Activated CD8-positive, alpha-beta T cell treated with anti-CD3 and anti-CD28 coated beads for 36 hours (primary cell): ENCODE measurements at regions not wholly inside any gene's neighbourhood (a gene's known extent, or its start where the extent isn't known, plus 50 kb on each side); places are given as distances from the start of the nearest gene placed in this dataset.
"Not testable (repeated sequence)": the region's sequence is repeated elsewhere in the genome, so short reads cannot be mapped to it uniquely, and the experiment has no call there.

ENCODE experiments used
- ATAC-seq: fragments of 200-7000 bp; cut with Tn5 transposase; one replicate; pipeline ENCODE4 v1.10.0; 2021; ENCODE audit warnings: mild to moderate bottlenecking, moderate library complexity
- CTCF ChIA-PET: fragments of 350-600 bp; sonication (Branson Sonifier 250); formaldehyde crosslinking; loops from one replicate; lab custom pipeline; 2021; ENCODE audit warnings: antibody characterized with exemption; lab: Charles Lee
- POLR2A ChIA-PET: fragments of 350-600 bp; sonication (Branson Sonifier 250); formaldehyde crosslinking; loops from one replicate; lab custom pipeline; 2021; ENCODE audit warnings: antibody characterized with exemption; lab: Charles Lee
- DNase-seq: peaks from one replicate; pipeline ENCODE4 v3.0.0-alpha.2; 2020
- H3K27ac Mint-ChIP-seq: one replicate; pipeline ENCODE4 v1.8.0; 2021; ENCODE audit warnings: mild to moderate bottlenecking, mixed read lengths
- H3K27me3 Mint-ChIP-seq: one replicate; pipeline ENCODE4 v1.8.0; 2021; ENCODE audit warnings: mixed read lengths
- H3K36me3 Mint-ChIP-seq: one replicate; pipeline ENCODE4 v1.8.0; 2021; ENCODE audit warnings: low read depth, mixed read lengths
- H3K4me1 Mint-ChIP-seq: one replicate; pipeline ENCODE4 v1.8.0; 2021; ENCODE audit warnings: low read depth, mixed read lengths
- H3K4me3 Mint-ChIP-seq: one replicate; pipeline ENCODE4 v1.8.0; 2021; ENCODE audit warnings: mild to moderate bottlenecking, moderate library complexity, mixed read lengths
- H3K9me3 Mint-ChIP-seq: one replicate; pipeline ENCODE4 v1.8.0; 2021; ENCODE audit warnings: mixed read lengths
- intact Hi-C: fragments of 100-400 bp; cut with micrococcal nuclease; formaldehyde crosslinking; loops from one replicate; pipeline ENCODE4 v1.10.0; 2022
- TF ChIP-seq, protein P1 (sequence below): fragments of 200-600 bp; IDR thresholded peaks from one replicate; pipeline ENCODE4 v1.8.0; 2022; ENCODE audit warnings: antibody characterized with exemption, mild to moderate bottlenecking

DNA sequence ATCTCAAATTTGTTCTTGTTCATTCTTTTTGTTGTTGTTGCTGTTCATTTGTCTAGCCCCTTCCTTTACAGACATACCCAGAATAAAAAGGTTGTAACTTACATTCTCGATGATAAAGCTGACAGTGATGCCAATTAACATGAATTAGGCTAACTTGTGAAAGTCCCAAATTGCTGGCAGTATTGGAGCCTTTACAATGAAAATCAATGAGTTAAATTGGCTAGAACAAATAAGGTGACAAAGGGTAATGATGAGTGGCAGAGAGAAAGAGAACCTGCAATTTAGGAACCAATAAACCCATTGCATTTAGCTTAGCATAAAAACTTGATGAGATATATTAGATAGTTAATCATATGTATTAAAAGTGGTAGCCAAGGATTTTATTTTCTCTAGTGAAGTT is 521.0 kb downstream of the ADCYAP1 start:
- POLR2A ChIA-PET, result no interaction called here
- intact Hi-C loops, result no loop called here
- CTCF ChIA-PET, result interaction anchor here (0.8 kb wide), 1 partner anchor 13 kb away, joined by 3 read pairs; no protein-coding TSS in a partner anchor
- TF ChIP-seq, protein P1, sequence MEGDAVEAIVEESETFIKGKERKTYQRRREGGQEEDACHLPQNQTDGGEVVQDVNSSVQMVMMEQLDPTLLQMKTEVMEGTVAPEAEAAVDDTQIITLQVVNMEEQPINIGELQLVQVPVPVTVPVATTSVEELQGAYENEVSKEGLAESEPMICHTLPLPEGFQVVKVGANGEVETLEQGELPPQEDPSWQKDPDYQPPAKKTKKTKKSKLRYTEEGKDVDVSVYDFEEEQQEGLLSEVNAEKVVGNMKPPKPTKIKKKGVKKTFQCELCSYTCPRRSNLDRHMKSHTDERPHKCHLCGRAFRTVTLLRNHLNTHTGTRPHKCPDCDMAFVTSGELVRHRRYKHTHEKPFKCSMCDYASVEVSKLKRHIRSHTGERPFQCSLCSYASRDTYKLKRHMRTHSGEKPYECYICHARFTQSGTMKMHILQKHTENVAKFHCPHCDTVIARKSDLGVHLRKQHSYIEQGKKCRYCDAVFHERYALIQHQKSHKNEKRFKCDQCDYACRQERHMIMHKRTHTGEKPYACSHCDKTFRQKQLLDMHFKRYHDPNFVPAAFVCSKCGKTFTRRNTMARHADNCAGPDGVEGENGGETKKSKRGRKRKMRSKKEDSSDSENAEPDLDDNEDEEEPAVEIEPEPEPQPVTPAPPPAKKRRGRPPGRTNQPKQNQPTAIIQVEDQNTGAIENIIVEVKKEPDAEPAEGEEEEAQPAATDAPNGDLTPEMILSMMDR, result no peak
- H3K27me3 Mint-ChIP-seq, result no peaks in the 10 kb centered on the region
- no peak overlapping the region for H3K4me3 Mint-ChIP-seq
- no peak overlapping the region for H3K27ac Mint-ChIP-seq
- DNase-seq, result no peak
- ATAC-seq, result no peak
- no peaks in the 10 kb centered on the region for H3K36me3 Mint-ChIP-seq
- no peaks in the 10 kb centered on the region for H3K9me3 Mint-ChIP-seq
- H3K4me1 Mint-ChIP-seq, result no peaks in the 10 kb centered on the region

DNA sequence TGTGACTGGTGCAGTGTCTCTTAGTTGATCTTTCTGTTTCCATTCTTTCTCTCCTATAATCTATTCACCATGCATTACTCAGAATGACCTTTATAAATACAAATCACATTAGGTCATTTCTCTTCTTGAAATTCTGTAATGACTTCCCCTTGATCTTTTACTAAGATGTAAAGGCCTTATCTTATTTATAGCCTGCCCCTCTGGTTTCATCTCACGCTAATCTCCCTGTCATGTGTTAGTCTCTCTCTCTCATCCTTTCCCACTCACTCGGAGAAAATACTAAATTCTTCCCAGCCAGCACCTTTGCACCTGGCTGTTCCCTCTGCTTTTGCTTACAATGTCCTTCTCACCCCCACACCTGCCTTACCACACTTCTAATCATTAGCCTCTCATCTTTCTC is 530.8 kb downstream of the ADCYAP1 start:
- Mint-ChIP-seq H3K9me3 (no peaks in the 10 kb centered on the region), H3K4me1 (no peaks in the 10 kb centered on the region), H3K27ac (no peak overlapping the region), H3K27me3 (no peaks in the 10 kb centered on the region), H3K4me3 (no peak overlapping the region), H3K36me3 (no peaks in the 10 kb centered on the region)
- TF ChIP-seq, protein P1, result no peak
- ATAC-seq (no peak), DNase-seq (no peak)
- CTCF ChIA-PET, result no interaction called here
- intact Hi-C loops, result no loop called here
- POLR2A ChIA-PET, result no interaction called here

DNA sequence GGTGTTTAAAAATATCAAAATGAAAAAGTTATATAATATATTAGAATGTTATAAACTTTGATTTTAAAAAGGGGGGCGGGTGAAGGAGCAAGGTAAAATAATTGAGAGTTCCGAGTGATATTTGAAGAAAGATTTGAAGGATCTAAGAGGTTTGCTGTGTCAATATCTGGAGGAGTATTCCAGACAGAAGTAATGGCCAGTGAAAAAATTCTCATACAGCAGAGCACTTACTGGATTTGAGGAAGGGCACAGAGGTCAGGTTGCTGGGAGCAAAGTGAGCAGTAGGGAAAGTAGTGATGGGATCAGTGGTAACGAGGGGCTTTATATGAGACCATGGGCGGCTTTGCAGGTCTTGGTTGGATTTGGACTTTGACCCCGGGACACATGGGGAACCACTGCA is 531.5 kb downstream of the ADCYAP1 start:
- Mint-ChIP-seq H3K4me3 (no peak overlapping the region), H3K9me3 (no peaks in the 10 kb centered on the region), H3K27ac (no peak overlapping the region), H3K36me3 (no peaks in the 10 kb centered on the region), H3K27me3 (no peaks in the 10 kb centered on the region), H3K4me1 (no peaks in the 10 kb centered on the region)
- no peak for ATAC-seq
- TF ChIP-seq, protein P1, result no peak
- POLR2A ChIA-PET, result no interaction called here
- no peak for DNase-seq
- intact Hi-C loops, result no loop called here
- CTCF ChIA-PET, result no interaction called here

DNA sequence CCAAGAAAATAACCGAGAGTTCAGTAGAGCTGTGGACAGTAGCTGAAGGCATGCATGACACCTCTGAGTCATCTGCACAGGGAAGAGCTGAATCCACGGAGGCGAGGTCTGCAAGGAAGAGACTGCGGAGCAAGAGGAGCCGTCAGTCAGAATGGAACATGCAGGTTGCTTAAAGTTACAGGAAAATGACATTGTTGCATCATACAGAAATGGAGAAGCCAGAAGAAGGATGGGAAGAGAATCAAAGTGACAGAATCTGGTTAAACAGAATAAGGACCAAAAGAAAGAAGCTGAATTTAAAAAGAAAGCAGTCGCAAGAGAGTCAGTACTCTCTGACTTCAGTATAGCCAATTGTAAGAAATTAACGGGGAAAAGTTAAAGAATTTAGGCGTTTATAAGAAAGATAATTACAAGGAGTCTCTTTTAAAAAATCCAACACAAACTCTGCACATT is 533.8 kb downstream of the ADCYAP1 start:
- POLR2A ChIA-PET, result no interaction called here
- intact Hi-C loops, result no loop called here
- CTCF ChIA-PET, result interaction anchor here (0.5 kb wide), 1 partner anchor 13 kb away, joined by 3 read pairs; no protein-coding TSS in a partner anchor
- Mint-ChIP-seq H3K36me3 (no peaks in the 10 kb centered on the region), H3K27ac (no peak overlapping the region), H3K9me3 (no peaks in the 10 kb centered on the region), H3K27me3 (no peaks in the 10 kb centered on the region), H3K4me3 (no peak overlapping the region), H3K4me1 (no peaks in the 10 kb centered on the region)
- no peak for ATAC-seq
- no peak for DNase-seq
- TF ChIP-seq, protein P1, result no peak

DNA sequence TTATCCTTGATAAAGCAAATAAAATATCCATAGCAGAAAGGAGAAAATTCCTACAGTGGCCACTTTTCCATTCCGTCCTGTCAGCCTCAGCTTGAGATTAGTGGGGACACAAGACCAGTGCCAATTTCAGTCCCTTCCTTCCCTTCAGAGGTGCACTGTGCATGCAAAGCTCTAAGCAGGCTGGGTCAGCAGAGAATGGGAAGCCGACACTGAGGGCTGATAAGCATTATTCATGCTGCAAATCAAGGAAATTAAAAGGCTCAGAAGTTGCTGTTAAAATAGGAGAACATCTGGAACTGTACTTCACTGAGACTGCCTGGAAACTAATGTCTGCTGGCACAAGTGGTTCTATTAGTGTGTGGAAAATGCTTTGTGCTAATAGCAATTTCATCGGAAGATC is 534.3 kb downstream of the ADCYAP1 start:
- intact Hi-C loops, result no loop called here
- Mint-ChIP-seq H3K27me3 (no peaks in the 10 kb centered on the region), H3K27ac (no peak overlapping the region), H3K4me3 (no peak overlapping the region), H3K36me3 (no peaks in the 10 kb centered on the region), H3K9me3 (no peaks in the 10 kb centered on the region), H3K4me1 (no peaks in the 10 kb centered on the region)
- ChIA-PET CTCF (interaction anchor here (0.5 kb wide), 1 partner anchor 14 kb away, joined by 3 read pairs; no protein-coding TSS in a partner anchor), POLR2A (no interaction called here)
- DNase-seq (no peak), ATAC-seq (no peak)
- TF ChIP-seq, protein P1, result no peak

DNA sequence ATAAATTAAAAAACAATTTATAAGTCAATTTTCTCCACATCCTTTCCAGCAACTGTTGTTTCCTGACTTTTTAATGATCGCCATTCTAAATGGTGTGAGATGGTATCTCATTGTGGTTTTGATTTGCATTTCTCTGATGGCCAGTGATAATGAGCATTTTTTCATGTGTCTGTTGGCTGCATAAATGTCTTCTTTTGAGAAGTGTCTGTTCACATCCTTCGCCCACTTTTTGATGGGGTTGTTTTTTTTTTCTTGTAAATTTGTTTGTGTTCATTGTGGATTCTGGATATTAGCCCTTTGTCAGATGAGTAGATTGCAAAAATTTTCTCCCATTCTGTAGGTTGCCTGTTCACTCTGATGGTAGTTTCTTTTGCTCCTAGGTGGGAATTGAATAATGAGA is 539.4 kb downstream of the ADCYAP1 start:
- H3K4me1 Mint-ChIP-seq, intact Hi-C loops, DNase-seq, H3K36me3 Mint-ChIP-seq, ATAC-seq, POLR2A ChIA-PET, H3K27me3 Mint-ChIP-seq, CTCF ChIA-PET, H3K27ac Mint-ChIP-seq, H3K4me3 Mint-ChIP-seq, H3K9me3 Mint-ChIP-seq: not testable (repeated sequence)
